ENCODE measurements at regions not wholly inside any gene's neighbourhood (a gene's known extent, or its start where the extent isn't known, plus 50 kb on each side); places are given as distances from the start of the nearest gene placed in this dataset.

DNA sequence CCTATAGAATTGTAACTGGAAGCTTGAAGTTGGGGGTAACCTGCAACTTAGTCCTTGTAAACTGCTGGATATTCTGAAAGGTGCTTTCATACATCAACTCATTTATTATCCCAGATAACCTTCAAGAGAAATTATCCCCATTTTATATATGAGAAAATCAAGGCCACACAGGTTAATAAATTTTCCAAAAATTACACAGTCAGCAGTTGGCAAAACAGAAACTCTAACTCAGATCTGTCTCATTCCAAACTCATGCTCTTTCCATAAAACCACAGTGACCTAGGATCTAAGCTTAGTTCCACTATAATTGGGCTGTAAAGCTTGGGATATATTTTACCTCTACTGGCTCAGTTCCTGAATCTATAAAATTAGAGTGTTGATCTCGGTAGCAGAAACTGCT lies 167.6 kb upstream of the DDX18 start:
- DNase-seq = no peak

DNA sequence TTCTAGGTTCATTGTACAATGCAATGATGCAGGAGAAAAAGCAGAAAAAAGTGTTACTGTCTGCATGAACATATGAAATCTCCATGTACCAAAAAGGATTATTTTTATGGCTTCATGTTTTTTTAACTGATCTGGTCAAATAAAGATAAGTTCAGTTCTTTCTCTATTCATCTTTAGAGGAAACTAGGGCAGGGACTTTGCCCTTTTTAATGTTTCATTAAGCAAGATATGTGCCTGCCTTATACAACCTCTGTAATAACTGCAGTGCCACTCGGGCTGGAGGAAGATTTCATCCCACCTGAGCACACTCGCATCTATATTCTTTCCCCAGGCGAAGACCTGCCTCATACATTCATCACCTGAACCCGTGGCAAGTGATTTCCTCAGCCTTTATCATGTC lies 157.9 kb upstream of the DDX18 start:
- no peak for DNase-seq

DNA sequence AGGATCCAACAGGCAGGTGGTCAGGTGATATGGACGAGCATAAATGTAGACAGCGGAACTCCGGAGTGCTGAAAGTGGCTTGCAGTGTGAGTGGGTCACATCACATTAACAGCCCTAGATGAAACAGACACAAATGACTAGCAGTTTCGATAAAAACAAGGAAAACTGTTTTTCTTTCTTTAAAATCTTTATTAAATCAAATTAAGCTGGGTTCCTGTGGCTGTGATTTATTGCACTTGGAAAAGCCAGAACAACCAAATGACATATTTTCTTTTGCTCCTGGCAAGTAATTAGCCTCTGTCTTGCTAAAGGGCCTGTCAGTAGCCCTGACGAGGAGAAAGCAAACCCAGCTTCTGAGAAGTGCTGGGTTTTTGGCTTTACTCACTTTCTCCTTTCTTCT lies 152.9 kb upstream of the DDX18 start:
- no peak for DNase-seq

DNA sequence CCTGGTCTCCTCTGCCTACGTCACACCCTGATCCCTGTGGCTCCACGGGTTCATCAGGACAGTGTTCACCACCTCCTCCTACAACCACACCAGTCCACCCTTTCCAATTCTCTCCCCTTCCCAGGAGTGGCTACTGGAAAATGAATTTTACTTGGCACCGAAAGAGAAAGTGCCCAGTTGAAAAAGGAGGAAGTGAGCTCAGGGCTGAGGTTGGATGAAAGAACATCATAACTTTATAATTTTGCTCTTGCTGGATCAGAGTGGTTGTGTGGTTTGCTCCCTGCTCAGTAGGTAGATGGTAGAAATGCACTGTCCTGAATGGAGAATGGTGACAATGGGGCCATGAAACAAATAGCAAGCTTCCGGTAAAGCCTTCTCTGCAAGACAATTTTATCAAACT lies 140.3 kb upstream of the DDX18 start:
- no peak for DNase-seq

DNA sequence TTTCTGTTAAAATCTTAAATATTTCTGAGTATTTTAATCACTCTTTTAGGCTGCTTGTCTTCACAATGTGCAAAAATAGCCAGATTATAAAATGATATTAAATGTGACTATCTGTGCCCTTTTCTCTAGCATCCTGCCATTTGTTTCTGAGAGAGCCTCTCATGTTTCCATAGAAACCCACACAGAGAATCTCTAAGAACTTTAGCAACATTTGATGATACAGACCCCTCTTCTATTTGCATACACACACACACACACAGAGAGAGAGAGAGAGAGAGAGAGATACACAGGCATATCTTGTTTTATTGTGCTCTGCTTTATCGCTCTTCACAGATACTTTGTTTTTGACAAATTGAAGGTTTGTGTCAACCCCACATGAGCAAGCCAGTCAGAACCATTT lies 134.5 kb upstream of the DDX18 start:
- DNase-seq = no peak

DNA sequence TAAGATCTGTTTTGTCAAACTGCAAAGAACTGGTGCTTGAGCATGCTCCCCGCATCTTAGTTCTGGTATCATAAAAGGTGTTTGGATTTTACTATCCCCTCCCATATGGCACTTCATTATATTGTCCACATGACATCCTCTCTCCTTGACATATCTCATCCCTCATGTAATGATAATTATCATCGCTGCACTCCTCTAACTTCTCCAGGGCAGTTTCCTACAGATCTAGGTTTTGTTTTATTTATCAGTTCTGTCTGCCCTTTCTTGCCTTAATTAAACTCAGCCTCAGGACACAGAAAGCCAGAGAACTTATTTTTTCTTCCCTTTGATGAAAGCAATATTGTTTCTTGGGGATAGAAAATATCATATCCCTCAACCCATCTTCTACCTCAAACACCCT lies 129.6 kb upstream of the DDX18 start:
- no peak for DNase-seq

DNA sequence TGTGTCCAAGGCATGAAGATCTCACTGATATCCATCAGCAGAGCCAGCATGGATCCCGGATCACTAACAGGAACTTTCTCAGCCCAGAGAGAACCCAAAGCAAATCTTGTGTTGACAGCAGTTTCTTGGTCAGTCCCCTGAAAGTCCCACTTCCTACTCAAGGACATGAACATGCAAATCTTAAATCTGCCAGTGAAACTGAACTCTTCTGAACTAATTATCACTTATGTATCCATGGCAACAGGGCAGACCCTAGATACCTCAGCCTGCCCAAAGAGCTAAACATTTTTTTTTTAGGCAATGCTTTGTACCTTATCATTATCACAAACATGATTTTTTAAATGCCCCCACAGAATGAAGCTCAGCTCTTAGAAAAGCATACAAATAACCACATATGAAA lies 127.8 kb upstream of the DDX18 start:
- DNase-seq = no peak

DNA sequence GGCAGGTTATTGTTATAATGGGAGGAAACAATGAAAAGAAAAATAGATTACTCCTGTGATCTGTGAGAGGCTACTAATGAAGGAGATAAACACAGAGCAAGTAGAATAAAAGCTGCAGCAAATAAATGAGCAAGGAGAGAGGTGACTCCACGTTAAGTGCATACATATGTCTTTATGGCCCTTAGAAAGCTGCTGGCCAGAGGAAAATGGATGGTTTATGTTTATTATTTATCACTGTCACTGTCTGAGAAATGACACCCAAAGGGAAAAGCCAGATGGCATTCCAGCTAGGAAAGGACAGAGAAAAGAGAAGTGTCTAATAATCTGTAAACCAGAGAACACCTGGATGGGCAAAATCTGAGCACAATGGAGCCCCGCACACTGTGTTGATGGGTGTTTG lies 122.9 kb upstream of the DDX18 start:
- no peak for DNase-seq

DNA sequence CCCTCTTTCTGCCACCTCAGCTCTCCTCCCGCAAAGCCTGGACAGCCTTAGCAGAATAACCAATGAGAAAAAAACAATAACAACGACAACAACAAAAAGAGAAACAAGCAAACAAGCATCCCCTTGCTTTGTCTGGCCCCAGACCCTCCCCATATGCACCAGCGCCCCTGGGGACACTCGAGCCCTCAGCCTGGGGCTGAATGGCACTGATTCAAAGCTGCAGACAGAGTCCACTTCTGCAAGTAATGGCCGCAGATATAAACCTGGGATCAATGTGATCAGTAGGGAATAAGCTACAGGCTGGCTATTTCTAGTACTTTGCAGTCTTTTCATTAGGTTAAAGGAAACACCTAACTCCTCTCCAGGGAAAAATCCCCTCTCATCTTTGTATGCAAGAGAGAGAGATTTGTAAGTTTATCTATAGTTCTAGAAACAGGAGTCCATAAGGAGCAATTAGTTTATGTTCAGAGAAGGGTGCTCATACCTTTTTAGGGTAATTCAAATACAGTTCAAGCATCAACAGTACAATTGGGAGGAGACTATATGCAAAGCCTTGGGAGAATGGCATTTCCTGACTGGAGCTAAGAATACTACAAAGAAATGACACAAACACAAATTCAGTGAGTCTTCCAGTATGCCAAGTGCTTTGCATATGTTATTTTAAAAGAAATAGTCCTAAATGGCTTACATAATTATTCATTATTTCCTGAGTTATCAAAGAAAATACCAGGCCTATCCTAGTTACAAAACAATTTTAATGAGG lies 122.3 kb upstream of the DDX18 start:
- DNase-seq = no peak

DNA sequence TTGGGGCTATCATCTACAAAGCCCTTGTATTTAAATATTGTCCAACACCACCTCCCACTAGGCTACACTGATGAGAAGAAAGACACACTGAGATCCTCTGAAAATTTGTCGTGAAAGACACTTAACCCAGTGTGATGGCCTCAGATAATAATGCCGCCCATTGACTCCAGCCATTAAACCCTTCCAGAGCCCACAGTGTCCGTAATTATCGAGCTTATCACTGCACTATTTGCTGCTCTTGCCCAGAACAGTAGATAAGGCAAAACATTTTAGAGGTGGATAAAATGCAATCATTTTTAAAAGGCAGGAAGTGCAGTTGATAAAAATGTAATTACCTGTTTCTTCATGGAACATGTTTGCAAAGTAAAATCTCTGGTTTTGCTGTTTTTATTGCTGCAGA lies 121.3 kb upstream of the DDX18 start:
- no peak for DNase-seq

DNA sequence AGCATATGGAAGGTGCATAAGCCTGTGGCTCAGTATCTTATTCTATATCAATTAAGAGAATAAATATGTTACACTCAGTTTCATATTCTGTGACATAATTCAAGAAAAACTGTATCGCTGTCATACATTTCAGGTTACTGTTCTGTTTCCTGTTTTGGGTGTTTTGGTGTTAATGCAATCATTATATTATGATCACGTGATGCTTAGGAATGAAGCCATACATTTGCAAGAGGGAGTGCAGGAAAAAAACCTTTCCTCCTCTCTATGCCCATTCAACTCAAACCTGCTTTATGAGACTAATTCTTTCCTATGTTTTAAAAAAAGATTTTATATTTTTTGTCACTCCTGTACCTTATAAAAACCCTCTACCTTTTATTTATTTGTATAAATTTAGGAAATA lies 120.8 kb upstream of the DDX18 start:
- no peak for DNase-seq

DNA sequence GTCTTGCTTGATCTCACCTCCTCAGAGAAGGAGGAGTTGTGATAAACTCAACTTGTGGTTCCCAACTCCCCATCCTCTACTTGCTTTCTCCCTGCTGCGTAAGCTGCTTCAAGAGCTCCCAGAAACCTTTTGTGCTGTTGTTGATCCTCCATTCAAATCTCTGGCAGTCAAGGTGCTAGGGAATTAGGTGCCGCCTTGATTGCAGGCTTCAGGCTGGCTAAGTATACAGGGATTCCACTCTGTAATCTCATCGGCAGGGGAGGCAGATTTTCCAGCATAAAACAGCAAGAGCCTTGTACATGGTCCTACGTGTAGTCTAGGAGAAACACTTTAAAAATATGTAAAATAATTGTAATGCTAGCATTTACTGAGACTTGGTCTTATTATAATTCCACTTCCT lies 116.2 kb upstream of the DDX18 start:
- no peak for DNase-seq

DNA sequence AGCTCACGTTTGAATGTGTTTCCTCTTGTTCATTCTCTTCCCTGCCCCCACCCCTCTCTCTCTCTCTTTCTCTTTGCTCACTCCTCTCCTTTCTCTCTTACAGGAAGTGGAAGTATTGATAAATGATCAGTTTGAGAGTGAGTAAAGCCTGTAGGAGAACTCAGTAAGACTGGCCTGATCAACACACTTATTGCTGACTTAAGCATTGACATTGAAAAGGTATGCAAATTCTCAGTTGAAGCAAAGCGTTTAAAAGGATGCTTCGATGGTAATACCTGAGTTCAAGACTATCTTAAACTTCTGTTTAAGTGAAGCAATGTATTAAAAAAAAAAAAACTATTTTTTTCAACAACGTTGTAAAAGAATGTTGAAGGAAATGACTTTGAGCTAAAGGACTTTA lies 115.7 kb upstream of the DDX18 start:
- no peak for DNase-seq

DNA sequence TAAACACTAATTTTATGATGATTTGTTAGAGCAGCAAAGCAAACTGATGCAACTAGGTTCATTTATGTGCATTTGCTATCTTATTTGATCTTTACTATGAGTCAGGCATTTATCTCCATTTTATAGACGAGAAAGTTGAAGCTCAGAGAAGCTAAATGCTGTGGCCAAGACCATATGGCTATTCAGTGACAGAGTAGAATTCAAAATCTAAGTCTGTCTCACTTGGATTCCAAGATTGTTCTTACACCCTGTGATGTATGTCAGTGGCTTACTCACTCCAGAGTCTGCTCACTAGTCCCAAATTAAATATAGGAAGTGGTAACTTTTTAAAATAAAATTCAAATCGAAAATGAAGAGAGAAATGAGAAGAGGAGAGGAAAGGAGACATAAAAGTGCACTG lies 114.0 kb upstream of the DDX18 start:
- no peak for DNase-seq

DNA sequence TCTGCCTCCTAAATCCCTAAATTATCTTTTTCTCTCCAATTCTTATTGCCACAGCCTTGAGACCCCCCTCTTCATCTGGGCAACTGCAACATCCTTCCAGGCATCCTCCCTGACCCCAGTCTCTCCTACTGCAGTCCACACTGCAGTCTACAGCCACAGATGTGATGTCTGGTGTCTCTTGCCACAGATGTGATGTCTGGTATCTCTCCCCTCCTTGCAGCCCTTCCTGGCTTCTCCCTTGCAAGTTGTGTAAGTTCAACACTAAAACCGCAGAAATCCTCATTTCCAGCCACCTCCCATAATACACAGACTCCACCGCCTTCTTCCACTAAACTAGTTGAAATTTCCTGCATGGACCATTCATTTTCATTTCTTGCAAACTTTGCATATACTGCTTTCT lies 113.1 kb upstream of the DDX18 start:
- DNase-seq = no peak

DNA sequence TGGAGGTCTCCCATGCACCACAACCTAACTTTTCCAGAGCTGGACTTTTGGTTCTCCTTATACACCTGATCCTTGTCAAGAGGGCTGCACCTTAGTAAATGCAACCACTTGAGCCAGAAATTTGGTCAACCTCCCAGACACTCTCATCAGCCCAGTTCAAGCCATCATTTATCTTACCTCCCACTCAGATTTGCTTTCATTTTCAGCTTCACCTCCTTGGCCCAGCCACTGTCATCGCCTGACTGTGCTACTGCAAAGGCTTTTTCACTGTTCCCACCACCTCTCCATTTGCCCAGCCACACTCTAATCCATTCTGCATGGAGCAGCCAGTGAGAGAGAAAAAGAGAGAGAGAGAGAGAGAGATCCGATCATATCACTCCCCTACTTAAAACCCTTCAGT lies 112.4 kb upstream of the DDX18 start:
- DNase-seq = no peak

DNA sequence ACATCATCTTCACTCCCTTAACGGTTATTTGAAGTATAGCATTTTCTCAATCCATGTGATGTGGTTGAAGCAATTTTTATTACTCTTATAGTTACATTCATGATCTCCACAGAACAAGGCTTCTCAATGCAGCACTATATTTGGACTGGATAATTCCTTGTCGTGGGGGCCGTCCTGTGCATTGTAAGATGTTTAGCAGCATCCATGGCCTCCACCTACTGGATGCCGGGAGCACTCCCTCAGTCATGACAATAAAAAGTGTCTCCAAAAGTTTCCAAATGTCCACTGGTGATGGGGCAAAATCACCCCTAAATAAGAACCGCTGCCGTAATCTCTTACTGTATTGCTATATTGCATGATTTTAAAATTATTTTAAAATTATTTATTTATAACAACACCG lies 110.6 kb upstream of the DDX18 start:
- no peak for DNase-seq

DNA sequence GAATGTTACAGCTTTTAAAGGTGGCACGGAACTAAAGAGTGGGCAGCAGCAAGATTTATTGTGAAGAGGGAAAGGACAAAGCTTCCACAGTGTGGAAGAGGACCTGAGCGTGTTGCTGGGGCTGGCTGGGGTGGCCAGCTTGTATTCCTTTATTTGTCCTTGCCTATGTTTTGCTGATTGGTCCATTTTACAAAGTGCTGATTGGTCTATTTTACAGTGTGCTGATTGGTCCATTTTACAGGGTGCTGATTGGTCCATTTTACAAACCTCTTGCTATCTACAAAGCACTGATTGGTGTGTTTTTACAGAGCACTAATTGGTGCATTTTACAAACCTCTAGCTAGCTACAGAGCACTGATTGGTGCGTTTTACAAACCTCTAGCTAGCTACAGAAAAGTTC lies 109.7 kb upstream of the DDX18 start:
- no peak for DNase-seq

DNA sequence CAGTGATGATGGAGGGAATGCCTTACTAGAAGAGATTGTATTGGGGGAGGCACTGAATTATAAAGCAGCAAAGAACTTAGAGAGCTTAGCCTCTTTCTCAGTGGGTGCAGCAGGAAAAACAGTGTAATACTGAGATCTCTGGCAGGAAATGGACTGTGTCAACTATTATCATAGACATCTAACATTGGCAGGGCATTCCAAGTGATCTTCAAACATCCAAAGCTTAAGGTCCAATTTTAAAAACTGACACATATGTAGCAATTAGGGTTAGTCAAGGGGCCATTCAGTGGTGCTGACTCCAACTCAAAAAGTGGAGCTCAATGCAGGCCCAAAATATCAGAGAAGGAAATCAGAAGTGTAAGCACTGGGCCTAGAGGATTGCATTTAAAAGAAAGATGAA lies 106.6 kb upstream of the DDX18 start:
- no peak for DNase-seq

DNA sequence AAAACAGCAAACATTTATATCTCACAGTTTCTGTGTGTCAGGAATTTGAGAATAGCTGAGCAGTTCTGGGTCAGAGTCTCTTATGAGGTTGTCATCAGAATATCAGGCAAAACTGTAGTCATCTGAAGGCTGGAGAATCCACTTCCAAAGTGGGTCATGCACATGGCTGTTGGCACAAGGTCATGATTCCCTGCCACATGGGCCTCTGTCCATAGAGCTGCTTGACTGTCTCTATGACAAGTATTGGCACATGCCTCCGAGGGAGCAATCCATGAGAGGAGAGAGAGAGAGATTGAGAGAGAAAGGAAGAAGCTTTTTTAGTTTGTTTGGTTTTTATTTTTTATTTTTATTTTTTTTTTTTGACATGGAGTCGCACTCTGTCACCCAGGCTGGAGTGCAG lies 101.8 kb upstream of the DDX18 start:
- no peak for DNase-seq

DNA sequence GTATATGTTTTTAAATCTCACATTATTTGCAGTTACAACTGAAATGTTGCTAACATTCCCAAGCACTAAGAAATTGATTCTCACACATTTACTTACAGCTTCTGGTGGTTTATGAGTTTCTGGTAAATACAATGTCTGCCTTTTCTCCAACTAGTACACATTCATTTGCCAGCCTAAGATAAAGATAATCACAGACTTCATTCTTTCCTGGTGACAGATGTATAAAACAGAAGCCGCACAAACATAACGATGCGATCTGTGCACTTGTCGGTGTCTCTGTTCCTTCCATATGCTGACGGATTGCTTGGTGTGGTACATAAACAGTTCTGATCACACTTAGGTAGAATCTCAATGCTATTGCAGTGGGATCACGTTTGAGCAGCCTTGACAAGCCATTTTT lies 100.4 kb upstream of the DDX18 start:
- no peak for DNase-seq

DNA sequence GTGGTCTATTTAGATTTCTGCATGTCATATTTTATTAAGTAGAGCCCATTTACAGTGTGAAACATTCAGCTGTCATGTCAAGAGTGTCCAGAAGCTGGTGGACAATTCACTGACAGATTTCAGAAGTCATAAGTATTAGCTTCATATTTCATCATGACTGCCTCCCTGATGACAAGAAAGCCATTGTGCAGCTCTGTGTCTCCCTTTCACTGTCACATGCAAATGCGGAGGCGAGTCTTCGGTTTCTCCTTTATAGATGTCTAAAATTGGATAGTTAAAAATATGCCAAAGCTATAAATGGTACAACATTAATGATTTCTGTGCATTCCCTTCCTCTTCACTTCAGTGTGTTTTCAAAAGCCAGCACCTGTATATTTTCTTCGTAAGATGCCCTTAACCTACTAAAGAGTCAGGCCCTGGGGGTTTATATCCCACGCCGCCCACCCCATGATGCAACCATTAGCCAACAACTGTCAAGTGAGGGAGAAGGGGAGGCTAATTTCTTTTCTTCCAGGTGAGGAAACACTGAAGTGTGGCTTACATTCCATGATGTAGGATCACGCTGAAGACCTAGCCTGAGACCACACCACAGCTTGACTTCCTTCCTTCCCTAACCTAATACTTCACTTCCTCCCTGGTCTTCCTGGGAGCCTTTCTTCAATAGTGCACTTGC lies 99.6 kb upstream of the DDX18 start:
- DNase-seq = no peak

DNA sequence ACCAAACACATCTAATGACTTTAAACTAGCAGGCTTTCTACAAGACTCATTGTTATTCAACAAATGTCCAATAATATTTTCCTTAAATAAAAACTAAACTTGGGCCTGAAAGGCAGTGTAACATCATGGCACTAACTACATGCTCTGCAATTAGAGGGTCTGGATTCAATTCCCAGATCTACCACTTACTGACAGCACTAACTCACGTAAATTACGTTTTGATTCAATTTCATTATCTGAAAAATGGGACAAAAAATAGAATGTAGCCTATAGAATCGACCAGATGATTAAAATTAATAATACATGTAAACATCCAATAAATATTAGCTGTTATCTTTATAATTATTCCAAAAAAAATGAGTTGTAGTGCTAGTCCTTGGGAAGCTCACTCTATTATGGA lies 98.0 kb upstream of the DDX18 start:
- no peak for DNase-seq

DNA sequence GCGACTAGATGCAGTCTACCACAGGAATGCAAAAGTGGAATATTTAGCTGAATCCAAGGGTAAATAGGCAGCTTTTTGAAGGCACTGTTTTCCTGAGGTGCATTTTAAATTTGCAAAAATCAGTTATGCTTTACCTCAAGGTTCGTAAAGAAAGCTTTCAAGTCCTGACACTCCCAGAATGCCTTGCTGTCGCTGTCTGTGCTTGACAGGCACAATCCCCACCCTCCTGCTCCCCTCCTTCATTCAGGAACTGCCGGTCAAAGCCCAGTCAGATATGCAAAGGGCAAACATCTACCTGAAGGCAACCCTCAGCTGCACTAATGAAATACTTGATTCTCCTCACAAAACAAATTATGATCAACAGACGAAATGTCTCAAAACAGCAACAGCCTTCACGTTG lies 97.4 kb upstream of the DDX18 start:
- DNase-seq = no peak

DNA sequence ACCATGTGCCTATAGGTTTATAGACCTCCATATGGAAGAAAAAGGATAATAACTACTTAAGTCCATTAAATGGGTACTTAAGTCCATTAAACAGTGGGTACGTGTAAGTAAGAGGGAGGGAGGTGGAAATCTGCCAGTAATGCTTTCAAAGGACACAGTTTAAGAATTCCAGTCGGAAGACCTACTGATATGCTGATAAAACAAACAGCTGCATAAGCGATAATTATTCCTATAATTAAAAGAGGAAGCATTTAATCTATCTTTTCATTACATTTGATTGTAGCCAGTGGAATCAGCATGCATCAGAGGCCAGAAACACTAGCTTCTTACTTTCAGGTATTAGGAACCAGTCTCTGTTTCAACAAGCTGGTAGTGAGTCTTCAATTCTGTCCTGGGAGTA lies 96.4 kb upstream of the DDX18 start:
- DNase-seq = no peak

Measured in tongue (tissue), 1 donor.